NCI-H1092 treated with DMSO at 0.1 percent for 48 hours (cell line): ENCODE measurements at regions not wholly inside any gene's neighbourhood (a gene's known extent, or its start where the extent isn't known, plus 50 kb on each side); places are given as distances from the start of the nearest gene placed in this dataset.
"Not testable (repeated sequence)": the region's sequence is repeated elsewhere in the genome, so short reads cannot be mapped to it uniquely, and the experiment has no call there.

Source experiments
- DNase-seq: peaks from one replicate; lab custom pipeline; 2025; lab: John Stamatoyannopoulos, UW

GRCh38 chr5:124617787-124618186, 128.7 kb downstream of the ZNF608 start:
- DNase-seq, result no peak

GRCh38 chr5:124614836-124615385, 131.5 kb downstream of the ZNF608 start:
- DNase-seq, result no peak

- DNase-seq, result no peak
These were observed 132.3 kb downstream of the ZNF608 start for GRCh38 chr5:124614105-124614504.

DNA sequence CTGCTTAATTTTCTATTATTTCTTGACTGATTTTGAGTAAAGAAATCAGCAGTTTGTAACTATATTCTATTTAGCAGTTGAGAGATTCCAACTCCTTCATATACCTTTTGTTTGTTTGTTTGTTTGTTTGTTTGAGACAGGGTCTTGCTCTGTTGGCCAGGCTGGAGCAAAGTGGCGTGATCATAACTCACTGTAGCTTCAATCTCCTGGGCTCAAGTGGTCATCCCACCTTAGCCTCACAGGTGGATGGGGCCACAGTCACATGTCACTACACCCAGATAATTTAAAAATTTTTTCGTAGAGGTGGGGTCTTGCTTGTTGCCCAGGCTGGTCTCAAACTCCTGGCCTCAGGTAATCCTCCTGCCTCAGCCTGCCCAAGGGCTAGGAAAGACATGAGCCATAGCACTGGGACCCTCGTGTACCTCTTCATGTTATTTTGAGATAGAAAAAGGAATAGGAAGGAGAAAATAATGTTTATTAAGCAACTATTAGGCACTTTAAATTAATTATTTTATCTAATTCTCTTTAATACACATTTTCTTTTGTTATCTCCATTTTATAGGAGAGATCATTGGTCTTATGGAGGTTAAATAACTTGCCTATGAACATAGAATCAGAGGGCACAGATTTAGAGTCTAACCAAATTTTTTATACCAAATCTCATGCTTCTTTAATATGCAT, 133.0 kb downstream of the ZNF608 start:
- DNase-seq, result no peak

DNA sequence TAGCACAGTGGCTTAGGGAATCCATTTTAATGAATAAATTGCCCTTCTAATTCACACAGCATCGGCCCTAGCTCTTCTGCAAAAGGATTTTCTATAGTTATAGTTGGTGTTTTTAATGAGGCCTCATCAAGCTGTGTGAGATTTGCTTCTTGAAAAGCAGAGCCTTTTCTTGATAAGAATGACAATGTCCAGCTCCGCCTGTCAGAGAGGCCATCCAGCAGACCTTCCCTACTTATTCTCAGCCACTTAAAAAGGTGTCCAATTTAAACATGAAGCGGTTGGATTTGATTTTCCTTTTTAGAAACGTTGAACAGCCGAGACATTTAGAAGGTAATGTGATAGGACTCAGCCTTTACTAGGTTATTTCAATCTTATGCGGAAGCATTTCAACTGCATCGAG, 134.4 kb downstream of the ZNF608 start:
- no peak for DNase-seq

- DNase-seq, result not testable (repeated sequence)
These were observed 135.2 kb downstream of the ZNF608 start for GRCh38 chr5:124611262-124611661.

GRCh38 chr5:124609685-124610084, 136.8 kb downstream of the ZNF608 start:
- not testable (repeated sequence) for DNase-seq

- no peak for DNase-seq
These were observed 139.9 kb downstream of the ZNF608 start for GRCh38 chr5:124606543-124606942.

DNA sequence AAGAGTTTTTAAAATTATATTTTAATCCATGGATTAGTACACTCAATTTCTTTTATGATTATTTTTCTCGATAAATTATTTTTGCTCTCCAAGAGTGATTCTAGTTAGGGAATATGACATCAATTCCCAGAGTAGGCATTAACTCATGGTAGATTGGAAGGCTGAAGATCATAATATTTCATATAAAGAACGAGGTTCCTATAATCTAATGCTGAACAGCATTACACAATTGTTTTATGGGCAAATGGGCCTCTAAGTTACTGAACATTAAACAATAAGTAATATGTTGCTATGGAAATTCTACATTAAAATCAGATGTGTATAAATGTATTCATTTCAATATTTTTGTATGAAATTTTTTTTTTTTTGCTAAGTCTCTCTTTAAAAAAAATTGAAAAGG, 140.3 kb downstream of the ZNF608 start:
- DNase-seq, result no peak

DNA sequence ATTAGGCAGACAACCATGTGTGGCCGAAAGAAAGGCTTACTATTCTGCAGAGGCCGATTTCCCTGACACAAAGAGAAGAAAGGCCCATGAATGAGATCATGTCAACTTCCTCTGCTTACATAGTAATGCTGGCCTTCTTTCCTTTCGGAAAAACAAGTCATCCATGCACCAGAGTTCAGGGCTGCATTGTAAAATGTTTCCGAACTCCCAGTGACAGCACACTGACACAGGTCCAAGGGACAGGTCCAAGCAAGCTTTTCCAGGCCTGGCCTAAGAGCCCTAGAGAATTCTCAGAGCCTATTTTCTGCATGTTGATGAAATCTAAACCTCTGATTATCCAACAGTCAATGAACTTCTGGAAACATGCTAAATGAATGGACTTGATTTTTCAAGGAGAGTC, 140.9 kb downstream of the ZNF608 start:
- no peak for DNase-seq

GRCh38 chr5:124604419-124604818, 142.0 kb downstream of the ZNF608 start:
- DNase-seq, result no peak

DNA sequence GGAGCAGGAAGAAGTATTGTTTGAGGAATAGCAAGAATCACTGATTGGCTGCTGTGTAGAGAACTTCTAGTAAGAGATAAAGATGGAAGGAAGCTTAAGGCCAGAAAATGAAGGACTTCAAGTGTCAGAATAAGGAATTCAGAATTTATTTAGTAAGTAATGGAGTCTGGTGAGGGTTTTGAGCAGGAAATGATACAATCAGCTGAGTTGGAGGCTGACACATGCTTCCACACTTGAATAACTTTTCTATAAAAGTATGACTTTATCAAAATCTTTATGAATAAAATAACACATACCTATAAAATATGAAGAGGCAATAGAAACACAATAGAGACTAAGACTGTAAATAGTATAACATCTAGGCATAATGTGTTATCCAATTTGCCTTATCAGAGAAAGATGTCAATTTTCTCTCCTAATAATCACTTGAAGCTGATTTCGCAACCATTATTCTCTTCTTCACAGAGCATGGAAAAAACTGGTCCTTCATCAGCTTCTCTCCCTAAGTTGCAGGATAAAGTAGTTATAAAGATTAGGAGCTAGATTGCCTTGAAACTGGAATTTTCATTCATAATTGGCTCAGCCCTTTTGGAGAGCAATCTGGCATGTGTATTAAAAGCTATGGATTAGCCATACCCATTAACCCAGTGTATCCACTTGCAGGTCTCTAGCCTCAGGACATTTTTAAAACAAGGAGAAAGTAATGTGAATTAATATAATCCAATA, 143.4 kb downstream of the ZNF608 start:
- DNase-seq, result no peak

GRCh38 chr5:124599028-124599973, 147.1 kb downstream of the ZNF608 start:
- peak; percentile 45 for DNase-seq

DNA sequence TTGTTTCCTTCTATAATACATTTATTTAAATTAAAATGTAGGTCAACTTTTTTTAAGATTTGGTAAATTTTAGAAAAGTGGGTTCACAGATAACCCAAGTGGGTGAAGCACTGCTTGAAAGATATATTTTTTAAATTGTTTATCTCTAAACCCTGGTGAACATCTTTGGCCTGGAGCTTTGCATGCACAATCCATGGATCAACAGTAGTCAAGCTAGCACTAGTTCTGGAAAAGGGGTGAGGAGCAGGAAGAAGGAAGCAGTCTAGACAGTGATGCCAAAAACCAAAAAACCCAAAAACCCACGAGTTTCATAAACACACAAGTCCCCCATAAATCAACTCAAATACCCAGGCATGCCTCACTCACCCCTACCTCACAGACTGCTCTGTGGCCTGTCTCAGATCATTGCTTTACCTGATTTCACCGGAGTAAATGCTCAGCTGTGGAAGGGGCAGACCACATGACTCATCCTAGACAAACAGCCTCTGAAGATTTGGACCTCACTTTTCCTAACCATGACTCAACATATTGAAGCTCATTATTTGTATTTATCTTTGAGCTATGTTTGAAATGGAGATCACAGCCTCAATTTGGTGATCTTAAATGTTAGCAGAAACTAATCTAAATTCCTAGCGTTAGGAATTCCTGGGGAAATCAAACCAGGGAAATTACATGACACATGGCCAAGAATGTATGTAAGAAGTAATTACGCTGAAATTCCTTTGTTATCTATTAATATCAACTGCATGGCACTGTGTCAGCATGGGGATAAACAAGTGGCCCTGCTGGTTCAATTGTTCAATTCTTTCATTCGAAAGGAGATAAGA, 149.6 kb downstream of the ZNF608 start:
- DNase-seq, result no peak

- no peak for DNase-seq
These were observed 152.5 kb downstream of the ZNF608 start for GRCh38 chr5:124593952-124594351.

DNA sequence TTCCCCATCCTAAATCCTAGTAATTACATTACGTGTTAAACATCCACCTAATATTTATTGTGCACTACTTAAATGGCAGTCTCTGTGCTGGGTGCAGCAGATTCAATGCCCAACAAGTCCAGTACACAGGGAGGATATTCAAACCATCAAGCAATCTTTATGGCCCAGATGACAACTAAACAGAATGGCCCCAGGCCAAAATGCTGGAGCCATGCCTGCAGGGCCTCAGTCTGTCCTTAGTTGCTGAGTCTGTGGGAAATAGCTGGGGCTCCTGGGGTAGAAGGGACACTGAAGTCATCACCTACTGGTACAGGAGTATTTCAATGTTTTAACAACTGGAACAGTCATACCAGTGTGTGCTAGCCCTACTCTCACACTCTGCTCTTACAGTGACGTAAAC, 153.5 kb downstream of the ZNF608 start:
- DNase-seq, result no peak

GRCh38 chr5:124591583-124591982, 154.9 kb downstream of the ZNF608 start:
- no peak for DNase-seq

DNA sequence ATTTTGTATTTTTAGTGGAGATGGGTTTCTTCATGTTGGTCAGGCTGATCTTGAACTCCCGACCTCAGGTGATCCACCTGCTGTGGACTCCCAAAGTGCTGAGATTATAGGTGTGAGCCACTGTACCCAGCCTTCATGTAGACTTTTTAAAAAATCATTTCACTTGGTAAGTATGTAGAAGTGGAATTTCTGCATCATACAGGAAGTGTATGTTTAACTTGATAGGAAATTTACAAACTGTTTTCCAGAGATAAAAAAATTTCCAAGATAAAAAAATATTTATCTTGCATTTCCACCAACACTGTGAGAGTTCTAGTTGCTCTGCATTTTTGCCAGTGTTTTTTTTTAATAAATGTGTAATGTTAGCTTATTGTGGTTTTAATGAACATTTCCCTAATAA, 155.8 kb downstream of the ZNF608 start:
- no peak for DNase-seq

- DNase-seq, result no peak
These were observed 159.2 kb downstream of the ZNF608 start for GRCh38 chr5:124587280-124587679.

- DNase-seq, result no peak
These were observed 161.3 kb downstream of the ZNF608 start for GRCh38 chr5:124584991-124585715.
